Germinal center (tissue), 1 donor: ENCODE measurements at regions not wholly inside any gene's neighbourhood (a gene's known extent, or its start where the extent isn't known, plus 50 kb on each side); places are given as distances from the start of the nearest gene placed in this dataset.

Experiments
- DNase-seq: peaks from one replicate; pipeline ENCODE4 v3.0.0; 2012; ENCODE audit warnings: mixed read lengths, low spot score

DNA sequence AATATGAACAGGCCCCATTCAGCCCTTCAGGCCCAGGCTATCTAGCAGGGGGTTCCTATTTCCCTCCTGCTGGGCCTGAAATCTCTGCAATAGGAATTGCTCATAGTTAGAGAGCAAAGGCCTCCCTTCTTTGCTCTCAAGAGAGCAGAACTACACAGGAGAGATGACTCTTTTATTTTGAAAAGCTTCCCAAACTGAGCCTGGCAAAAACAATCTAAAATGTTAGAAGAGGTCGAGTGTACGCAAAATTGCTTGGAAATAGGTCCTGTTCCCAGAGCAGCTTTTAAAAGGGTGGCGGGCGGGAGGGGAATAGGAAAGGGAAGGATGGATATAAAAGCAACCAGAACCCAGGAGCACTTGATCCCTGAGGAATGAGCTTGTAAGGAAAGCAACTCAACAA, 68.4 kb upstream of the APCDD1 start:
- DNase-seq: no peak

GRCh38 chr18:10386956-10387355, 67.5 kb upstream of the APCDD1 start:
- DNase-seq: no peak

GRCh38 chr18:10387399-10387798, 67.0 kb upstream of the APCDD1 start:
- no peak for DNase-seq

DNA sequence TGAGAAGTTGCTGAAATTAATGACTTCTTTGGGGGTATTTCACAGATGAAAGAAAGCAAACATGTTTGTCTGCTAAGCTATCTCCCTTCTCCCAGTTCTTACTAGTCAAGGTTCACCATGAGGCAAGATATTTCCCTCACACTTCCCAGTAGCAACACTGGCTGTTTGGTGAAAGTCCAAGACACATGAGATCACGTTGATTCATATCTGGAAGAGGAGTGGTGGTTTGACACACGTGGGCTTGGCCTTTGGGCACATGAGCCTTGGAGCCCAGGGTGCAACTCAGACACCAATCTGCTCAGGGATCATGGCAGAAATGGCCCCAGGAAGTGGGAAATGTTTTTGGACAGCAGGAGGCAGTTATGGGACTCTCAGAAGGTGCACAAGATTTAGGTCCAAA, 66.1 kb upstream of the APCDD1 start:
- DNase-seq: no peak

DNA sequence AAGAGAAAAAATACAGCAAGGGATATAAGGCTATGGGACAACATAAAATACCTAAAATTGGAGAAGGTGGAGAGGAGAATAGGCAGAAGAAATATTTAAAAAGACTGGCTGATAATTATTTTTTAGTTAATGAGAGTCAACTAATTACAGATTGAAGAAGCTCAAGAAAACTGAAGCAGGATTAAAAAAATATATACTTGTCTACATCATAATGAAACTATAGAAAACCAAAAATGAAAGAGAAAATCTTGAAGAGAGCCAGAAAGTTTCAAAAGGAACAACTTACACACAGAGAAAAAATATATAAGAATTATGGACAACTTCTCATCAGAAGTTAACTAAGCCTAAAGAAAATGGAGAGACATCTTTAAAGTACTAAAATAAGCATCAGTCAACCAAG, 62.9 kb upstream of the APCDD1 start:
- DNase-seq: no peak

DNA sequence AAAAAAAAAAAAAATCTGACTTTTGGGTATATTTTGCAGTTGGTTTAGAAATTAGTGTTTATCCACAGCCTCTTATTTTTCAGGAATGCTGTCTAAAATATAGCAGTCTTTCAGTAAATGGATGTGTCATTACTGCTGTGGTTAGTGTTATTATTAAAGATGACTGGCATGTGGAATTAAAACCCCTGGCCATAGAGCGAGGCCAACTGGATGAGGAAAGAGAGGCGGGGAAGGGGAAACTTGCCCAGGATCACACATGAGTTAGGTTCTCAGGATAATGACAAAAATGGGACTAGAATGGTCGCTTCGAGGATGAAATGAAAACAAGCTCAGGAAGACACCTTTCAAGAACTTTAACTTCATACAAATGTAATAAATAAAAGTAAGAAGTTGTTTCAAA, 57.4 kb upstream of the APCDD1 start:
- no peak for DNase-seq

GRCh38 chr18:10398571-10398970, 55.9 kb upstream of the APCDD1 start:
- DNase-seq: no peak

GRCh38 chr18:10399465-10399864, 55.0 kb upstream of the APCDD1 start:
- DNase-seq: no peak

DNA sequence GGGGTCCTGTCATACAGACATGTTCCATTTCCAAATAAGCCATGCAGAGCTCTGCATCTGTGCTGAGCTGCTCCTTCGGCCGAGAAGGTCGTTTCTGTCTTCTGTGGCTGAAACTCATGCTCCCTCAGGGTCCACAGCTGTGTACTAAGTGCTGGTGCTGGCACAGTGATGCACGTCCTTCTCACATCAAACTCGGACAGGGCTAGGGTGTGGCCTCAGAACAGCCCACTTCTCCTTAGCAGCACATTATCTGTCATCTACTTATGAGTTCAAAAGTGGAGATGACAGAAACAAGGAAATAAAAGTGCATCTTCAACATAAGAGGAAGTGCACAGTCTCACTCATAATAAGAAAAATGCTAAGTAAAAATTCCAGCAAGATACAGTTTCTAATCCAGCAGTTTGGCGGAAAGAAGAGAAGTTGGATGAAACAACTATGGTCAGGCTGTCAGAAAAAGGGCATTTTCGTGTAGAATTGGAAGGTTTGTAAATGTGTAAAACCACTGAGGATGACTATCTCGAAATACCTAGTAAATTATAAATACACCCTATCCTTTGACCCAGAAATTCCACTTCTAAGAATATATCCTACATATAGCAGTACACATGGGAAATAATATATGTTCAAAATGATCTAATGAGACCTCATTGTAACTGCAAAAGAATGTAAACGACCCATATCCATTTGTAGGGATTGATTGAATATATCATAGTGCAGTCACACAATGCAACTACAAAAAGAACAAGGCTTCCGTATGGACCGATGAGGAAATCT, 53.7 kb upstream of the APCDD1 start:
- DNase-seq: no peak

DNA sequence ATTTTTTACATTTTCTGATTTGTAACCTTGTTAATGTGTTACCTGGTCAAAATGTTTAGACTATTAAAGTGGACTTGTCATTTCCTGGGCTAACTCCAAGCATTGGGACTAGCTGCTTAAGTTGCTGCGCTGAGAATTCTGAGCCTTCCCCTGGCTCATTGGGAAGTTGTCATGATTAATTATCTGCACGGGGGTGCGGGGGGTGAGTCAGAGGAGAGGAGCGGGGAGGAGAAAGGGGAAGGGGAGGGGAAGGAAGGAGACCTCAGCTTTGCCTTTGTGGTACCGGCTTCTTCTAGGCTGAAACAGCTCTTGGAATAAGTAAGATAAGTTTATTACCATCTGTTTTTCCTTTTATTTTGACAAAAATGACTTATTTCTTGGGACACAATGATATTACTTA, 52.9 kb upstream of the APCDD1 start:
- no peak for DNase-seq

DNA sequence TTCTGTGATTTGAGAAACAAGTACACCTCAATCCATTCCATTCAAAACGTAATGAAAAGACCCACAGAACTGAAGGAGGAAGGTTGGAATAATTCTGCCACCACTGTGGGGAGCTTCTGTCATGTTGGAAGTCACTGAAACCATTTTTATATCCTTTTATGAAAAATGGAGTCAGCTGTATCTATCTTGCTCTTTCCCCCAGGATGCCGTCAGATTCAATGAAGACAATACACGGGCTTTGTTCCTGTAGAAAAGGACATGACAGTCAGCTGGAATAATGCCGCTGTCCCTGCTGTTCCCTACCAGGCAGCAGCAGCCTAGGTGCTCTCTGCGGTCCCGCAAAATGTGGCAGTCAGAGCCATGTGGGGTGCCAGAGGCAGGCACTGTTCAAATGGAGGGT, 52.5 kb upstream of the APCDD1 start:
- DNase-seq: no peak

GRCh38 chr18:10402871-10403559, 51.4 kb upstream of the APCDD1 start:
- DNase-seq: no peak

DNA sequence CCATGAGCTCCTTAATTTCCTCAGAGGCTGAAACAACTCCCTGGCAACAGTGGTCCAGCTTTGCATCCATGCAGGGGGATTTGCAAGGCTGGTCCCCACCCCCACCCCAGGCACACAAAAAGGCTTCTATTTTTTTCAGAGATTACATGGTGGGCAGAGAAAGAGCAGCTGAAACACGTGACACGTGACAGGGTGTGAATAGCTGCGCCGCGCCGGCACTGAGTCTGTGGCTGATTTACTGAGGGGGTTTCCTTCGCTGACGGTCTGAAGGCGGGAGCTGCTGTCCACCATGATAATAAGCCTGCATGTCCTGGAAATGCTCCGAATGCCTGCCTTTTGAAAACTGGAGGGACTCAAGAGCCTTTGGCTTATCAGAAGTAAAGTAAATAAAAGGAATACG, 50.7 kb upstream of the APCDD1 start:
- DNase-seq: no peak

GRCh38 chr18:10404168-10404567, 50.3 kb upstream of the APCDD1 start:
- no peak for DNase-seq
